MCF 10A (cell line): ENCODE measurements at regions not wholly inside any gene's neighbourhood (a gene's known extent, or its start where the extent isn't known, plus 50 kb on each side); places are given as distances from the start of the nearest gene placed in this dataset.

ENCODE experiments used
- BruUV-seq: library from RNA; stranded (reverse); fragments of 400-500 nt; replicated peaks from 2 replicates; lab custom pipeline; 2021; lab: Mats Ljungman, UMichigan
- CTCF ChIA-PET: fragments of 300-600 bp; sonication (Branson Sonifier 250); formaldehyde crosslinking; extraction: SDS; loops from one replicate; lab custom pipeline; 2021; ENCODE audit warnings: antibody characterized with exemption, inconsistent platforms; lab: Yijun Ruan, JAX
- POLR2A ChIA-PET: fragments of 300-600, 350-650 bp; sonication (Branson Sonifier 250); formaldehyde crosslinking; extraction: SDS; loops from one replicate; lab custom pipeline; 2020; ENCODE audit warnings: antibody characterized with exemption, inconsistent platforms; lab: Yijun Ruan, JAX
- DNase-seq: peaks from one replicate; pipeline ENCODE4 v3.0.0-alpha.2; 2018; ENCODE audit not compliant: unreplicated experiment
- H3K27ac Mint-ChIP-seq: one replicate; pipeline ENCODE4 v1.8.0; 2022; ENCODE audit warnings: mild to moderate bottlenecking, low read depth, mixed read lengths; ENCODE audit not compliant: unreplicated experiment
- H3K27me3 Mint-ChIP-seq: one replicate; pipeline ENCODE4 v1.8.0; 2022; ENCODE audit warnings: mixed read lengths; ENCODE audit not compliant: insufficient read depth, unreplicated experiment
- H3K36me3 Mint-ChIP-seq: one replicate; pipeline ENCODE4 v1.8.0; 2022; ENCODE audit warnings: mild to moderate bottlenecking, moderate library complexity, mixed read lengths; ENCODE audit not compliant: insufficient read depth, unreplicated experiment
- H3K4me1 Mint-ChIP-seq: one replicate; pipeline ENCODE4 v1.8.0; 2022; ENCODE audit warnings: mixed read lengths; ENCODE audit not compliant: insufficient read depth, unreplicated experiment
- H3K4me3 Mint-ChIP-seq: one replicate; pipeline ENCODE4 v1.8.0; 2022; ENCODE audit warnings: mild to moderate bottlenecking, moderate library complexity, mixed read lengths; ENCODE audit not compliant: unreplicated experiment
- H3K9me3 Mint-ChIP-seq: one replicate; pipeline ENCODE4 v1.8.0; 2022; ENCODE audit warnings: mixed read lengths; ENCODE audit not compliant: unreplicated experiment
- CTCF ChIP-seq: fragments of 200-600 bp; IDR thresholded peaks from one replicate; pipeline ENCODE4 v1.8.0; 2022; ENCODE audit warnings: antibody characterized with exemption, mild to moderate bottlenecking; ENCODE audit not compliant: unreplicated experiment
- intact Hi-C: fragments of 100-400 bp; cut with micrococcal nuclease; formaldehyde crosslinking; loops from 2 replicates; pipeline ENCODE4 v1.14.1; 2022

- Mint-ChIP-seq H3K4me1 (no peaks in the 10 kb centered on the region), H3K36me3 (no peaks in the 10 kb centered on the region), H3K9me3 (no peaks in the 10 kb centered on the region), H3K4me3 (no peak overlapping the region), H3K27ac (no peak overlapping the region), H3K27me3 (no peaks in the 10 kb centered on the region)
- TF ChIP-seq CTCF: no peak
- no TSS peak for BruUV-seq
- DNase-seq: no peak
- ChIA-PET POLR2A (no interaction called here), CTCF (no interaction called here)
- intact Hi-C loops: no loop called here
Measured at GRCh38 chr4:141972950-141973349, 336.6 kb downstream of the IL15 start.
